Choroid plexus epithelial cell (primary cell): ENCODE measurements at regions not wholly inside any gene's neighbourhood (a gene's known extent, or its start where the extent isn't known, plus 50 kb on each side); places are given as distances from the start of the nearest gene placed in this dataset.

ENCODE experiments used
- DNase-seq: peaks from one replicate; pipeline ENCODE4 v3.0.0-alpha.2; 2010; ENCODE audit warnings: low read depth
- H3K4me3 ChIP-seq: 2 replicates; pipeline ENCODE4 v1.5.1; 2011; ENCODE audit warnings: low read depth, mild to moderate bottlenecking, control low read depth, low read length, moderate library complexity
- TF ChIP-seq, protein P1 (sequence below): conservative IDR thresholded peaks from 2 replicates; pipeline ENCODE4 v1.5.1; 2011; ENCODE audit warnings: low read depth, mild to moderate bottlenecking, control low read depth, inconsistent platforms, low read length, moderate library complexity

GRCh38 chr14:89650077-89650978 is 233.3 kb upstream of the FOXN3 start:
- TF ChIP-seq, protein P1, sequence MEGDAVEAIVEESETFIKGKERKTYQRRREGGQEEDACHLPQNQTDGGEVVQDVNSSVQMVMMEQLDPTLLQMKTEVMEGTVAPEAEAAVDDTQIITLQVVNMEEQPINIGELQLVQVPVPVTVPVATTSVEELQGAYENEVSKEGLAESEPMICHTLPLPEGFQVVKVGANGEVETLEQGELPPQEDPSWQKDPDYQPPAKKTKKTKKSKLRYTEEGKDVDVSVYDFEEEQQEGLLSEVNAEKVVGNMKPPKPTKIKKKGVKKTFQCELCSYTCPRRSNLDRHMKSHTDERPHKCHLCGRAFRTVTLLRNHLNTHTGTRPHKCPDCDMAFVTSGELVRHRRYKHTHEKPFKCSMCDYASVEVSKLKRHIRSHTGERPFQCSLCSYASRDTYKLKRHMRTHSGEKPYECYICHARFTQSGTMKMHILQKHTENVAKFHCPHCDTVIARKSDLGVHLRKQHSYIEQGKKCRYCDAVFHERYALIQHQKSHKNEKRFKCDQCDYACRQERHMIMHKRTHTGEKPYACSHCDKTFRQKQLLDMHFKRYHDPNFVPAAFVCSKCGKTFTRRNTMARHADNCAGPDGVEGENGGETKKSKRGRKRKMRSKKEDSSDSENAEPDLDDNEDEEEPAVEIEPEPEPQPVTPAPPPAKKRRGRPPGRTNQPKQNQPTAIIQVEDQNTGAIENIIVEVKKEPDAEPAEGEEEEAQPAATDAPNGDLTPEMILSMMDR, result no peak
- no peak for DNase-seq
- no peak overlapping the region for H3K4me3 ChIP-seq

- DNase-seq, result no peak
- H3K4me3 ChIP-seq, result no peak overlapping the region
- TF ChIP-seq, protein P1, result no peak
Measured at GRCh38 chr14:89649451-89650075, 232.5 kb upstream of the FOXN3 start.

- no peak overlapping the region for H3K4me3 ChIP-seq
- DNase-seq, result no peak
- TF ChIP-seq, protein P1, result no peak
Measured at GRCh38 chr14:89648924-89649323, 231.9 kb upstream of the FOXN3 start.

DNA sequence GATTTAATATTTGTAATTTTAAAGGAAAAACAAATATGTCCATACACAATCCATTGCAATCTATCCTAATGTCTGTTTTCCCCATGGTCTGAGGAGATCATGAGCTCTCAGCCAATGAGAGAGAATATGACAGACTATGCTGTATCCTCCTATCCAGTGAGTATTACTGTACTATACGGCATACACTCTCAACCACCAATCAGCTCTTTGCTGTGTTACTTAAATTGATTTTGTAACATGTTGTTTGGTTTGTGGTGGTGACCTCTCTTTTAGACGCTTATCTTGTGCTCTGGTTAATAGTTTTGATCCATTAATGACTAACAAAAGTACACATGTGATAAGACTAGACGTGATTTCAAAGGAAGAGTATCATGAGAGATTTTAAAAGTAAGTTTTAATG is 231.5 kb upstream of the FOXN3 start:
- no peak for DNase-seq
- TF ChIP-seq, protein P1, result no peak

GRCh38 chr14:89646971-89647370 is 229.9 kb upstream of the FOXN3 start:
- no peak overlapping the region for H3K4me3 ChIP-seq
- TF ChIP-seq, protein P1, result no peak

More for the DNA sequence above, 231.5 kb upstream of the FOXN3 start:
- no peak overlapping the region for H3K4me3 ChIP-seq

GRCh38 chr14:89644641-89645040 is 227.6 kb upstream of the FOXN3 start:
- TF ChIP-seq, protein P1, result no peak
- DNase-seq, result no peak
- no peak overlapping the region for H3K4me3 ChIP-seq

More at GRCh38 chr14:89646971-89647370, 229.9 kb upstream of the FOXN3 start:
- no peak for DNase-seq
